Kidney epithelial cell (primary cell): ENCODE measurements at regions not wholly inside any gene's neighbourhood (a gene's known extent, or its start where the extent isn't known, plus 50 kb on each side); places are given as distances from the start of the nearest gene placed in this dataset.

Source experiments
- DNase-seq: peaks from one replicate; pipeline ENCODE4 v3.0.0-alpha.2; 2010; ENCODE audit warnings: low read depth
- H3K27me3 ChIP-seq: 2 replicates; pipeline ENCODE4 v1.6.0; 2011; ENCODE audit warnings: low read length; ENCODE audit not compliant: control insufficient read depth, insufficient read depth
- H3K36me3 ChIP-seq: 2 replicates; pipeline ENCODE4 v1.5.1; 2011; ENCODE audit warnings: low read length; ENCODE audit not compliant: control insufficient read depth, insufficient read depth
- H3K4me3 ChIP-seq: 2 replicates; pipeline ENCODE4 v1.5.1; 2011; ENCODE audit warnings: low read depth, mild to moderate bottlenecking, control low read depth, low read length
- TF ChIP-seq, protein P1 (sequence below): IDR thresholded peaks from 2 replicates; pipeline ENCODE4 v1.5.1; 2011; ENCODE audit warnings: mild to moderate bottlenecking, moderate library complexity, low read length, control low read depth, inconsistent platforms; ENCODE audit not compliant: insufficient read depth, poor library complexity, severe bottlenecking

DNA sequence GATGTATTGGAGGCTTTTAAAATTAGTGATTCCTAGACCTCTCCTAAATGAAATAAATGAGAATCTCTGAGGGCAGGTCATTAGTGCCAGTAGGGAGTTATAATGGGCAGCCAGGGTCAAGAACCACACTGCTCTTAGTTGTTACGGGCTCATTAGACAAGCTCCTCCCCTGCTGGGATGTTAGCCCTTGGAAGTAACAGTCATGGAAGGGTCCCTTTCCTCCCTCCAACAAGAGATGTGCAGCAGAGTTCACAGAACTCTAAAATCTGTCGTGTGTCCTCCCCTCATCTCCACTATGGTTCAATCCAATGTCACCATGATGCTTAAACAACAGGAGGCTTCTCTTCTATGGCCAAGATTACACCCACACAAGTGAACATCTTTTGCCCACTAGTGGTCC is 419.5 kb downstream of the INSC start:
- no peaks in the 10 kb centered on the region for H3K27me3 ChIP-seq
- H3K36me3 ChIP-seq = no peaks in the 10 kb centered on the region
- TF ChIP-seq, protein P1, sequence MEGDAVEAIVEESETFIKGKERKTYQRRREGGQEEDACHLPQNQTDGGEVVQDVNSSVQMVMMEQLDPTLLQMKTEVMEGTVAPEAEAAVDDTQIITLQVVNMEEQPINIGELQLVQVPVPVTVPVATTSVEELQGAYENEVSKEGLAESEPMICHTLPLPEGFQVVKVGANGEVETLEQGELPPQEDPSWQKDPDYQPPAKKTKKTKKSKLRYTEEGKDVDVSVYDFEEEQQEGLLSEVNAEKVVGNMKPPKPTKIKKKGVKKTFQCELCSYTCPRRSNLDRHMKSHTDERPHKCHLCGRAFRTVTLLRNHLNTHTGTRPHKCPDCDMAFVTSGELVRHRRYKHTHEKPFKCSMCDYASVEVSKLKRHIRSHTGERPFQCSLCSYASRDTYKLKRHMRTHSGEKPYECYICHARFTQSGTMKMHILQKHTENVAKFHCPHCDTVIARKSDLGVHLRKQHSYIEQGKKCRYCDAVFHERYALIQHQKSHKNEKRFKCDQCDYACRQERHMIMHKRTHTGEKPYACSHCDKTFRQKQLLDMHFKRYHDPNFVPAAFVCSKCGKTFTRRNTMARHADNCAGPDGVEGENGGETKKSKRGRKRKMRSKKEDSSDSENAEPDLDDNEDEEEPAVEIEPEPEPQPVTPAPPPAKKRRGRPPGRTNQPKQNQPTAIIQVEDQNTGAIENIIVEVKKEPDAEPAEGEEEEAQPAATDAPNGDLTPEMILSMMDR = no peak
- H3K4me3 ChIP-seq = no peak overlapping the region
- no peak for DNase-seq

DNA sequence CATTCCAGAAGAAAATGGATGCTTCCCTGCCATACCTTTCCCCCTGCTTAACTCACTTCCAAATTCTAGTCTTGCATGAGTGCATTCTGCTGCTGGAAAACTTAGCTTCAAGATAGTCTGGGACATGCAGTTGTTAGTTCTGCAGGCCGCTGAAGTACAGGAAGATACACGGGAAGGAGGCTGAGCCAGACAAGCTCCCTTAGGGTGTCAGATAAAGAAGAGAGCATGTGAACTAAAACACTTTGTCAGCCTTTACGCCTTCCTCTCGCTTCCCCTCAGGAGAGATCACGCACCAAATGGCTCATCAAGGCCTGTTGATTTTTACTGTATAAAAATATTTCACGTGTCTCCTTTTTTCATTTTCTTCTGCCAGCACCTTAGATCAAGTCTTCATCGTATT is 420.7 kb downstream of the INSC start:
- Histone ChIP-seq H3K36me3 (no peaks in the 10 kb centered on the region), H3K4me3 (no peak overlapping the region), H3K27me3 (no peaks in the 10 kb centered on the region)
- TF ChIP-seq, protein P1 = no peak
- DNase-seq = no peak

DNA sequence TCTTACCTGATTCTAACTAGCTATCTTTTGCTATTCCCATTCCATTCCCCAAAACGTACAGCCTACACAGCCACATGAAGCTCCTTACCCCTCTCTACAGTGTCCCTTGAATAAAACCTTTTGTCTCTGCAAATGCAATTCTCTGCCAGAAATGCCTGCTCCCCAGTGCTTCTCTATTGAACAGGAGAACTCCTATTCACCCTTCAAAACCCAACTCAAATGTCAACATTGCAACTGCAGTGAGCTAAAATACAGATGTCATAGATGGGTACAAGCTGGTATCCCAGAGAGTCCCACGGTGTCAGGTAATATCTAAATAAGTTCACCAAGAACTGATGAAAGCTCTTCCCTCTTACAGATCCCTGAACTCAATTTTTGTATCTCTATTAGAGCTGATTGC is 421.7 kb downstream of the INSC start:
- no peak for DNase-seq
- TF ChIP-seq, protein P1 = no peak
- Histone ChIP-seq H3K4me3 (no peak overlapping the region), H3K27me3 (no peaks in the 10 kb centered on the region), H3K36me3 (no peaks in the 10 kb centered on the region)

DNA sequence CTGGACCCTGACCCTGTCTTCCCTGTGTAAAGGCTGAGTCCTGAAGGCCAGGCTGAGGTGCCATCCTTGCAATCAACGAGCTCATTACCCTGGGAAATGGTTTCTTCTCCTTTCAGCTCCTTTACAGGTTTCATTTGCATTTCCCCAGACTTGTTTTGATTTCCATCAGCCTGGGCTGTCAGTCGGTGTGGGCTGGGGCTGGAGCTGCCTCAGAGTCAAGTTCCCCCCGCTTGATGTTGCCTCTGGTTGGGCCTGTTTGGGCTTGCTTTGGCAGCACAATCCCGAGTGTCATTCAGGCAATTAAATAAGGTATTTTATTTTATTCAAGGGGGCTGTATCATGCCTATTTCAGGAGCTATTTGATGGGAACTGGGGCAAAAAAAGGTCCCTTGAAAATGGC is 424.9 kb downstream of the INSC start:
- no peak for DNase-seq
- Histone ChIP-seq H3K4me3 (no peak overlapping the region), H3K27me3 (no peaks in the 10 kb centered on the region), H3K36me3 (no peaks in the 10 kb centered on the region)
- TF ChIP-seq, protein P1 = no peak

DNA sequence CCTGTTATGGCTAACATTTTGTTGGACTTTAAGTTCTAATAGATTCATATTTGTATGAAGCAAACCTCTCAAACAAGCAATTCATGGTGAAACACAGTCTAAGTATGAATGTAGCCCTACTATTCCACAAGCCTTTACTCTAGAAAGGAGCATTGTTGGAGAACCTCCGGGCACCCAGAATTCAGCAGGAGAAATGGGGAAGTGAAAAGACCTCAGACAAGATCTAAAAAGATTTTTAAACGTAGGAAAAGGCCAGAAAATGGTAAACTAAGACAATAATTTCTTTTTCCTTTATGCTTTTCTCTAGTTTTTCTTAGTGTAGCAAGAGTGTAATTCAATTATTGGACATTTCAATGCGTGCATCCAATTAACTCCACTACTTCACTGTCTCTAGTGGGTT is 426.4 kb downstream of the INSC start:
- Histone ChIP-seq H3K4me3 (no peak overlapping the region), H3K36me3 (no peaks in the 10 kb centered on the region), H3K27me3 (no peaks in the 10 kb centered on the region)
- TF ChIP-seq, protein P1 = no peak
- DNase-seq = no peak

DNA sequence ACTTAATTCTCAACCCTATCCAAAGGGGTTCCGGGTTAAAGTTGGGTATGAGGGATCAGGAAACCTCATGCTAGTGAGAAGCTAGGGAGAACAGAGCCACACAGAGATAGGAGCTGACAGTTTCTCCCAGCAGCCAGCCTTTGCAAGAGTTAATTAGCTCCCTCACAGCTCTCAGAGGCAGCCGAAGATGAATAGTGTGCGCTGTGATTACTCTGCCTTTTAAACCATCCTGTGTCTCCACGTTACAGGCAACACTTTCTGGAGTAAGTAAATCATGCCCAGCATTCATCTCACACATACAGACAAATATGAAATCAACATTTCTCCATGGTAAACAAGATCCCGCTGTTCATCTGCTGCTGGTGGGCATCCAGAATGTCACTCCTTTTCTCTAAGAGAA is 429.6 kb downstream of the INSC start:
- TF ChIP-seq, protein P1 = no peak
- H3K36me3 ChIP-seq = no peaks in the 10 kb centered on the region
- H3K4me3 ChIP-seq = no peak overlapping the region
- no peaks in the 10 kb centered on the region for H3K27me3 ChIP-seq
- no peak for DNase-seq
